ENCODE measurements at regions not wholly inside any gene's neighbourhood (a gene's known extent, or its start where the extent isn't known, plus 50 kb on each side); places are given as distances from the start of the nearest gene placed in this dataset.

DNA sequence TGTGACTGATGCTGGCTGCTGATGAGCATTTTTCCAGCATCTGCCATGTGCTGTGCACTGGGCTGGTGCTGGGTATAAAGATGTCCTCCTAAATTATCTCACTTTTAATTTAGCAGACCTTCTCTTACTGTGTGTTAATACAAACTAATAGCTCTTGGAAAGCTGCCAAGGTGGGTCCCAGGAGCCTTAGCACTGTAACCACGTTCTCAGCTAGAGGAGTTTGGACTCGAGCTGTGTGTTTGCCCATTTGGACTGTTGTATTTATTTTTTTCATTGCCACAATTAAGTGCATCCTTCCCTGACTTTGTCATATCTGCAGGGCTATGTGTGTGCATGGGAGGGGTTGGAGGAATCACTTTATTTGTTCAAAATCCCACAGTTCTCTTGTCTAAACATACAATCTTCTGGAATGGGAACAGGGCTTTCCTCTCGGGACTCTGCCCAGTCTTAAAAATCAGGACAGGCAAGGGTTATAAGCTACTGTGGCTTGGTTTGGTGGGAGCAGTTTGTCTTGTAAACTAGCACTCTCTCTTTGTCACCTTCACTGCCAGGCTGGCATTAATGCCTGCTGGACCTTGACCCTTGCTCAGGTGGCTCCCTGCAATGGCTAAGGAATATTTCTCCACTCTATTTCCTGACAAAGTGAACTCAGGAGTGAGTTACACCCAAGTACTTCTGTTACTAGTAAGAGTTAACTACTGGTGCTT is 129.7 kb upstream of the MGAT5 start:
- Histone ChIP-seq H3K4me1 (ENCODE audit: control insufficient read depth, insufficient read depth, low read length) (peaks cover 30% of the 10 kb centered on the region), H3K9me3 (ENCODE audit: control insufficient read depth, low read length) (no peaks in the 10 kb centered on the region), H3K27ac (ENCODE audit: low read length) (no peak overlapping the region), H3K4me3 (ENCODE audit: low read length) (no peak overlapping the region), H3K27me3 (ENCODE audit: control insufficient read depth, insufficient read depth) (no peaks in the 10 kb centered on the region)
- intact Hi-C loops (cut with DNase I) = loop anchor here (5.0 to 10.0 kb wide), 5 partner anchors 33 to 121 kb away; no protein-coding TSS in a partner anchor
- WGBS = 18% methylated on average over 3 of the region's 3 CpGs
- DNase-seq = no peak
- no peak for ATAC-seq

DNA sequence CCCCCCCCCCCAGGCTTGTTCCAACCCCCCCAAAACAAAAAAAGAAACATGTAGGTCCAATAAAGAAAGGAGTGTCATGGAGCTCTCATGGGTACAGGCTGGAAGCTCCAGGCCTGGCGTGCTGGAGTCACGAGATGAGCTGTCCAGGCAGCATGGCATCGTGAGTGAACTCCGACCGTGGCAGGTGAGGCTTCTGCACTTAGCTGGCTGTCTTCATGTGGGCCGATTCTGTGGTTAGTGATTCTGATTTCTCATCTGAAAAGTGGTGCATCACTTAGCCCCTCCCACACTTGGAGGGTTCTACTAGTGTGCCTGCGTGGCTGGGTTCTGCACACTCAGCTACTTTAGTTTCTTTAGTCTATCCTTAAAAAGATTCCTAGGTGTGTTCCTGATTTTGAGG is 126.4 kb upstream of the MGAT5 start:
- WGBS = 71% methylated on average over 7 of the region's 7 CpGs
- H3K4me1 ChIP-seq (ENCODE audit: control insufficient read depth, insufficient read depth, low read length) = peaks cover 29% of the 10 kb centered on the region

DNA sequence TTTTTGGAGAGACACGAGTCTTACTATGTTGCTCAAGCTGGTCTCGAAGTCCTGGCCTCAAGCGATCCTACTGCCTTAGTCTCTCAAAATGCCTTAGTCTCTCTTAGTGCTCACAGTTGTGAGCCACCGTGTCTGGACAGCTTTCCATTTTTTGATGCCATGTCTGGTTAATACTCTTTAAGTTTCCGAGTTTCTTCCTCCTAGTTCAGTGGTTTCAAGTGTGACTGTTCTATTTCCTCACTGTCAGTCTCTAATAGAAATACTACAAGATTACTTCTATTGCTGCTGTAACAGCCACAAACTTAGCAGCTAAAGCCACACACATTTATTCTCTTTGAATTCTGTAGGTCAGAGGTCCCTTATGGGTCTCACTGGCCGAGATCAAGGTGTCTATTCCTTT is 125.1 kb upstream of the MGAT5 start:
- WGBS = 74% methylated on average over 6 of the region's 6 CpGs
- intact Hi-C loops (cut with DNase I) = loop anchor here in 3 of 4 donors (10.0 kb wide), 3 partner anchors 76 to 116 kb away; no protein-coding TSS in a partner anchor

More for the DNA sequence above, 126.4 kb upstream of the MGAT5 start:
- Histone ChIP-seq H3K27me3 (ENCODE audit: control insufficient read depth, insufficient read depth) (no peaks in the 10 kb centered on the region), H3K4me3 (ENCODE audit: low read length) (no peak overlapping the region), H3K9me3 (ENCODE audit: control insufficient read depth, low read length) (no peaks in the 10 kb centered on the region), H3K27ac (ENCODE audit: low read length) (no peak overlapping the region)
- ATAC-seq (no peak), DNase-seq (no peak)
- intact Hi-C loops (cut with DNase I) = loop anchor here in 3 of 4 donors (10.0 kb wide), 3 partner anchors 77 to 117 kb away; no protein-coding TSS in a partner anchor

DNA sequence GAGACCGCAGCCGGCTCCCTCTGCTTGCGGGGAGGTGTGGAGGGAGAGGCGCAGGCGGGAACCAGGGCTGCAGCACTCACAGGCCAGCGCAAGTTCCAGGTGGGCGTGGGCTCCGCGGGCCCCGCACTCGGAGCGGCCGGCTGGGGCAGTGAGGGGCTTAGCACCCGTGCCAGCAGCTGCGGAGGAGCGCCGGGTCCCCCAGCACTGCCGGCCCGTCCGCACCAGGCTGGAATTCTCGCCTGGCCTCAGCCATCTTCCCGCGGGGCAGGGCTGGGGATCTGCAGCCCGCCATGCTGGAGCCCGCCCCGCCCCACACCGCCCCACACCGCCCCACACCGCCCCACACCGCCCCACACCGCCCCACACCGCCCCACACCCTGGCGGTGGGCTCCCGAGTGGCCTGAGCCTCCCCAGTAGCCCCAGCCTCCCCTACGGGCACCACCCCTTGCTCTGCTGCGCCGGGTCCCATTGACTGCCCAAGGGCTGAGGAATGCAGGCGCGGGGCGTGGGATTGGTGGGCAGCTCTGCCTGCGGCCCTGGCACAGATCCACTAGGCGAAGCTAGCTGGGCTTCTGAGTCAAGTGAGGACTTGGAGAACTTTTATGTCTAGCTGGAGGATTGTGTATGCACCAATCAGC is 123.9 kb upstream of the MGAT5 start:
- peak; percentile 42 for ATAC-seq
- intact Hi-C loops (cut with DNase I) = loop anchor here in 3 of 4 donors (10.0 kb wide), 3 partner anchors 75 to 115 kb away; no protein-coding TSS in a partner anchor

More for the DNA sequence above, 125.1 kb upstream of the MGAT5 start:
- Histone ChIP-seq H3K27me3 (ENCODE audit: control insufficient read depth, insufficient read depth) (no peaks in the 10 kb centered on the region), H3K27ac (ENCODE audit: low read length) (peak overlapping the region; percentile 57), H3K9me3 (ENCODE audit: control insufficient read depth, low read length) (no peaks in the 10 kb centered on the region), H3K4me3 (ENCODE audit: low read length) (no peak overlapping the region), H3K4me1 (ENCODE audit: control insufficient read depth, insufficient read depth, low read length) (peaks cover 22% of the 10 kb centered on the region)
- ATAC-seq (no peak), DNase-seq (no peak)

DNA sequence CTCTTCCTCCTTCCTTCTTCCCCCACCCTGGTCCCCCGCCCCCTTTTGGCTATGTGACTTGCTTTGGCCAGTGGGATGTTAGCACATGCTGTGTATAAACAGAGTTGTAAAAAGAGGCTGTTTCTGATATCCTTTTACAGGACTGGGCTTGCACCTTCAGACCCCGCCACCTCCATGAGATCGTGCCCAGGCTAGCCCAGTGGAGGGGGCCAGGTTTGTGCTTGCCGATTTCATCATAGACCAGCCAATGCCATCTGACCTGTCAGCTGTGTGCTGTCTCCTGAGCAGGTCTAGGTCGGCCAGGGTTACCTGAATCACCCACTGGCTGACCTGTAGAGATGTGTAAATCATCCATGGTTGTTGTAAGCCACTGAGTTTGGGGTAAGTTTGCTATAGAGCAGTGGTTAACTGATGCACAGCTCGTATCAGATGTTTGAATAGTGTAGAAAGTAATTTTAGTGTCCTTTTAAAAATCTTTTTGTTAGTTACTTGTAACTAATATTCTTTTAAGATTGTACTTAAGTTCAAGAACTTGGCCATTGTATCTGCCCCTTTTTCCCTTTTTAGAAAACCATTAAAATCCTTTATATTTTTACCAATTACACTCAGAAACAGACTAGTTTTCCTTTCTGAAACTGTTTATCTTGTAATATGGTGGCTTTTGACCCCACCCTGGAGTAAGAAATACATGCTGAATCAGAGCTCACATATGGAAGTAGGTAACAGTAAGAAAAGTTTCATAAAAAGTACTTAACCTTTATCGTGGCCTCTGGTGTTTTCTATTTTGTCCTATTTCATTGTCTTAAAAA is 122.0 kb upstream of the MGAT5 start:
- WGBS = 89% methylated on average over 7 of the region's 7 CpGs
- Histone ChIP-seq H3K27ac (ENCODE audit: low read length) (no peak overlapping the region), H3K4me3 (ENCODE audit: low read length) (no peak overlapping the region), H3K27me3 (ENCODE audit: control insufficient read depth, insufficient read depth) (no peaks in the 10 kb centered on the region), H3K9me3 (ENCODE audit: control insufficient read depth, low read length) (no peaks in the 10 kb centered on the region), H3K4me1 (ENCODE audit: control insufficient read depth, insufficient read depth, low read length) (peaks cover 13% of the 10 kb centered on the region)
- ATAC-seq (no peak), DNase-seq (no peak)
- intact Hi-C loops (cut with DNase I) = no loop called here

More for the DNA sequence above, 123.9 kb upstream of the MGAT5 start:
- H3K4me1 ChIP-seq (ENCODE audit: control insufficient read depth, insufficient read depth, low read length) = peaks cover 21% of the 10 kb centered on the region
- no peaks in the 10 kb centered on the region for H3K9me3 ChIP-seq (ENCODE audit: control insufficient read depth, low read length)
- peak in 1 of 3 donors; percentile 61 for DNase-seq
- H3K27me3 ChIP-seq (ENCODE audit: control insufficient read depth, insufficient read depth) = no peaks in the 10 kb centered on the region
- 98% methylated on average over 42 of the region's 42 CpGs for WGBS
- H3K27ac ChIP-seq (ENCODE audit: low read length) = no peak overlapping the region
- H3K4me3 ChIP-seq (ENCODE audit: low read length) = no peak overlapping the region

DNA sequence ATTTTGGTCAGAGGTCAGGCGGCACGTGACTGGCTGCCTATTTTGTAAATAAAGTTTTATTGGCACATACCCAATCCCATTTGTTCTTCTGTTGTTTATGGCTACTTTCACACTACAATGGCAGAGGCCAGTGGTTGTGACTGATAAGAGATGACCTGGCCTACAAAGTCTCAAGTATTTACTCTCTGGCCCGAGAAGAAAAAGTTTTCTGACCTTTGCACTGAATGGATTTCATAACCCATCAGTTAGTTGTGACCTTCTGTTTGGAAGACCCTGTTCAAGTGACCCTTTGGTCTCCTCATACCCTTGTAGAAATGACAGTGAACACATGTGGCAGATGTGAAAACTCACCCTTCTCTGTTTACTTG is 121.4 kb upstream of the MGAT5 start:
- intact Hi-C loops (cut with DNase I) = no loop called here
- peaks cover 15% of the 10 kb centered on the region for H3K4me1 ChIP-seq (ENCODE audit: control insufficient read depth, insufficient read depth, low read length)

DNA sequence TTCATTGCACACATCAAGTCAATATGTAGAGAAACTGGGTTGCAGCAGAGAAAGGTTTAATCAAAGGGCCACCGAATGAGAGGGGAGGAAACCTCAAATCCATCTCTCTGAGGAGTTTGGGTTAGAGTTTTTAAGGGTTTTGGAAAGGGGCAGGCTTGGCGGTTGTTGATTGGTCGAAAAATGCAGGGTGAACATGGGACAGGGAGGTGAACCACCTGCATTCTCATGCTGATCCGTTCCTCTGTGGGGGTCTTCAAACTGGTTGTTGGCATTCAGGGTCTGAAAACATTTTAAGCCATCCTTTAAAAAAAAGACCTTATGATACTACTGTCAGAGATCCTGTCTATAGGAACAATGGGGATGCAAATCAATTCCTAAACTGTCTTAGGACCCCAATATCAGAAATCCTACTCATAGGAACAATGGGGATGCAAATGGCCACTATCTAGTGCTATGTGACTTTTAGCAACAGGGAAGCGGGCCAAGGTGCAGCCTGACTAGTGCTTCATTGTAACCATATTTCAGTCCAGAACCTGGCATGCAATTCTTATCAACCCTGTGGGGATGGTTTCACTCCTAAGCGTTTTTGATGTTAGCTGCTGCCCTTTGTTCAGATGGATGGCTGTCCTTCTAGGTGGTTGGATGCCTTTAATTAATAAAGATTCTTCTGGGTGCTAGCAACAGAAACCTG is 120.1 kb upstream of the MGAT5 start:
- peaks cover 19% of the 10 kb centered on the region for H3K4me1 ChIP-seq (ENCODE audit: control insufficient read depth, insufficient read depth, low read length)
- no peak overlapping the region for H3K4me3 ChIP-seq (ENCODE audit: low read length)
- no peaks in the 10 kb centered on the region for H3K27me3 ChIP-seq (ENCODE audit: control insufficient read depth, insufficient read depth)
- H3K9me3 ChIP-seq (ENCODE audit: control insufficient read depth, low read length) = no peaks in the 10 kb centered on the region
- DNase-seq (peak in 1 of 3 donors; percentile 71), ATAC-seq (no peak)
- 79% methylated on average over 6 of the region's 6 CpGs for WGBS
- peak overlapping the region; percentile 68 for H3K27ac ChIP-seq (ENCODE audit: low read length)
- intact Hi-C loops (cut with DNase I) = no loop called here

More for the DNA sequence above, 121.4 kb upstream of the MGAT5 start:
- DNase-seq = no peak
- no peak for ATAC-seq
- Histone ChIP-seq H3K27ac (ENCODE audit: low read length) (peak overlapping the region; percentile 53), H3K4me3 (ENCODE audit: low read length) (no peak overlapping the region), H3K9me3 (ENCODE audit: control insufficient read depth, low read length) (no peaks in the 10 kb centered on the region), H3K27me3 (ENCODE audit: control insufficient read depth, insufficient read depth) (no peaks in the 10 kb centered on the region)
- WGBS = 66% methylated on average over 3 of the region's 3 CpGs

DNA sequence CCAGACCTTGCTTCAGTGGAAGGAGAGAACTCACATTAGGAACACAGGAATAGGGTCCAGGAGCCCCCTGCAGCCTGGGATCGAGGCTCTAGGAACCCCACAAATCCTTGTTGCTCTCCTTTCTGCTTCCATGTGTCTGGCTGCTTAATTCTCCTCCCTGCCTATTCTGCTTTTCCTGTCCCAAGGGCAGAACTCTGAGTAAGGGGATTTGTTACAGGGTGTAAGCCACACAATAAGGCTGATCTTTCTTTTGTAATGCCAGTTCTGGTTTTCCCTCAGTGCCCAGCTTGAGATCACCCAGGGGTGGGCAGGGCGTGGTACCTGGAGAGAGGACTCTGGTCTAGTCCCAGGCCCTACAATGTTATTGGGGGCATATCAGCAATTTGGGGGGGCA is 119.6 kb upstream of the MGAT5 start:
- Histone ChIP-seq H3K4me3 (ENCODE audit: low read length) (no peak overlapping the region), H3K27me3 (ENCODE audit: control insufficient read depth, insufficient read depth) (no peaks in the 10 kb centered on the region), H3K9me3 (ENCODE audit: control insufficient read depth, low read length) (no peaks in the 10 kb centered on the region), H3K27ac (ENCODE audit: low read length) (peak overlapping the region; percentile 68), H3K4me1 (ENCODE audit: control insufficient read depth, insufficient read depth, low read length) (peaks cover 17% of the 10 kb centered on the region)
- DNase-seq (no peak), ATAC-seq (no peak)
- intact Hi-C loops (cut with DNase I) = no loop called here
- 95% methylated on average over 2 of the region's 2 CpGs for WGBS

DNA sequence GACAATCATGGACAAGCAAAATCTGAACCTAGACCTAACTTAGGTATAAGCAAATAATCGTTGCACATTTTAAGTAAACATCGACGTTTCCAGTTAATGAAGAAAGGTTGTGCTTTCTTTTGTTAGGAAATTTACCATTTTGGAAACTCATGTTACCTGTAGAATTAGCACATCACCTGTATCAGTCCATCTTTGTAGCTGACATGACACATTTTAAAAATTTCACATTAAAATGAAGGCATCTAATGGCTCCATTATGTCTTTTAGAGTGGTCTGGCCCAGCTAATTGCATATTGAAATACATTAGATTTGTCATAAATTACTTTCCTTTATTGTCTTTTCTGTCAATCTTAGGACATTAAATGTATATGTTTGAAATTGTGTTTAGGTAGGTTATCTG is 119.0 kb upstream of the MGAT5 start:
- Histone ChIP-seq H3K4me3 (ENCODE audit: low read length) (no peak overlapping the region), H3K27ac (ENCODE audit: low read length) (no peak overlapping the region), H3K9me3 (ENCODE audit: control insufficient read depth, low read length) (no peaks in the 10 kb centered on the region), H3K4me1 (ENCODE audit: control insufficient read depth, insufficient read depth, low read length) (peaks cover 17% of the 10 kb centered on the region), H3K27me3 (ENCODE audit: control insufficient read depth, insufficient read depth) (no peaks in the 10 kb centered on the region)
- ATAC-seq (no peak), DNase-seq (no peak)
- WGBS = 92% methylated on average over 3 of the region's 3 CpGs
- intact Hi-C loops (cut with DNase I) = no loop called here

DNA sequence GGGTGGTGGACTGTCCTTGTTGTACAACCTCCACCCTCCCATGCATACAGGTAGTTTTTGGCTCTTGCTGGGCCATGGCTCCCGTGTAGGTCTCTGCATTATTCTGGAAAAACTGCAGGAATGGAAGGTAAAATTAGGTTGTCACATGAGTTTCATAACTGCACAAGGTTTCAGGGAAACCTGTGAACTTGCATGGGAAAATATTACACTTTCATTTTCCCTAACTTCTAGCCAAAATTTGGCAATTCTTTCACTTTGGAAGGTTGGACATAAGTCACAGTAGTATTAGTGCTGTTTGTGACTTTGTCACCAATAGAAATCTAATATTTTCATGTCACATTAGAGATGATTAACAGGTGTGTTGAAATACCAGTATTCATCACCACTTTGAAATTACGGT is 118.1 kb upstream of the MGAT5 start:
- Histone ChIP-seq H3K4me1 (ENCODE audit: control insufficient read depth, insufficient read depth, low read length) (peaks cover 17% of the 10 kb centered on the region), H3K27me3 (ENCODE audit: control insufficient read depth, insufficient read depth) (no peaks in the 10 kb centered on the region), H3K4me3 (ENCODE audit: low read length) (no peak overlapping the region), H3K9me3 (ENCODE audit: control insufficient read depth, low read length) (no peaks in the 10 kb centered on the region), H3K27ac (ENCODE audit: low read length) (no peak overlapping the region)
- DNase-seq = no peak
- no peak for ATAC-seq
- intact Hi-C loops (cut with DNase I) = no loop called here
- WGBS = 61% methylated on average over 2 of the region's 2 CpGs

Data from right cardiac atrium (tissue), 5 donors.